Parathyroid adenoma (tissue), 2 donors: ENCODE measurements at regions not wholly inside any gene's neighbourhood (a gene's known extent, or its start where the extent isn't known, plus 50 kb on each side); places are given as distances from the start of the nearest gene placed in this dataset.

ENCODE experiments used
- H2AFZ ChIP-seq: fragments of 300-600 bp; sonication (generic); one replicate; pipeline ENCODE4 v1.7.0; 2017; ENCODE audit warnings: antibody characterized with exemption, mild to moderate bottlenecking
- H3K27ac ChIP-seq: fragments of 300-600 bp; sonication (generic); one replicate; pipeline ENCODE4 v1.7.0; 2017
- H3K27me3 ChIP-seq: fragments of 300-600 bp; sonication (generic); one replicate; pipeline ENCODE4 v1.7.0; 2017; ENCODE audit warnings: low read length; ENCODE audit not compliant: control insufficient read depth, insufficient read depth
- H3K36me3 ChIP-seq: fragments of 300-600 bp; sonication (generic); one replicate; pipeline ENCODE4 v1.7.0; 2017; ENCODE audit warnings: low read length; ENCODE audit not compliant: control insufficient read depth, insufficient read depth
- H3K4me1 ChIP-seq: fragments of 300-600 bp; sonication (generic); one replicate; pipeline ENCODE4 v1.7.0; 2017; ENCODE audit warnings: control low read depth
- H3K4me2 ChIP-seq: fragments of 300-600 bp; sonication (generic); one replicate; pipeline ENCODE4 v1.7.0; 2017; ENCODE audit warnings: low read length
- H3K4me3 ChIP-seq: fragments of 300-600 bp; sonication (generic); one replicate; pipeline ENCODE4 v1.7.0; 2017; ENCODE audit warnings: low read depth, low read length
- H3K79me2 ChIP-seq: fragments of 300-600 bp; sonication (generic); one replicate; pipeline ENCODE4 v1.7.0; 2017; ENCODE audit warnings: control low read depth
- H3K9ac ChIP-seq: fragments of 300-600 bp; sonication (generic); one replicate; pipeline ENCODE4 v1.7.0; 2017; ENCODE audit warnings: mild to moderate bottlenecking
- H3K9me3 ChIP-seq: fragments of 300-600 bp; sonication (generic); one replicate; pipeline ENCODE4 v1.7.0; 2017; ENCODE audit warnings: low read length; ENCODE audit not compliant: control insufficient read depth
- CTCF ChIP-seq: fragments of 300-600 bp; sonication (generic); IDR thresholded peaks from one replicate; pipeline ENCODE4 v1.7.0; 2017; ENCODE audit warnings: antibody characterized with exemption, mild to moderate bottlenecking
- donor health status: primary hyperparathyroidism.

- H3K27me3 ChIP-seq = no peaks in the 10 kb centered on the region
- no peaks in the 10 kb centered on the region for H3K79me2 ChIP-seq
- no peak for TF ChIP-seq CTCF
- no peaks in the 10 kb centered on the region for H3K4me1 ChIP-seq
- no peak overlapping the region for H3K4me2 ChIP-seq
- no peaks in the 10 kb centered on the region for H3K9me3 ChIP-seq
- no peaks in the 10 kb centered on the region for H3K36me3 ChIP-seq
- no peak overlapping the region for H3K4me3 ChIP-seq
- H3K9ac ChIP-seq = no peak overlapping the region
- H3K27ac ChIP-seq = no peak overlapping the region
- no peak overlapping the region for H2AFZ ChIP-seq
Measured at GRCh38 chr18:56532176-56532840, 106.1 kb downstream of the TXNL1 start.

GRCh38 chr18:56522816-56523215, 115.6 kb downstream of the TXNL1 start:
- no peaks in the 10 kb centered on the region for H3K4me1 ChIP-seq
- H3K9me3 ChIP-seq = no peaks in the 10 kb centered on the region
- TF ChIP-seq CTCF = no peak
- H2AFZ ChIP-seq = no peak overlapping the region
- no peaks in the 10 kb centered on the region for H3K27me3 ChIP-seq
- H3K4me2 ChIP-seq = no peak overlapping the region
- H3K9ac ChIP-seq = no peak overlapping the region
- H3K79me2 ChIP-seq = no peaks in the 10 kb centered on the region
- no peak overlapping the region for H3K27ac ChIP-seq
- no peaks in the 10 kb centered on the region for H3K36me3 ChIP-seq
- no peak overlapping the region for H3K4me3 ChIP-seq

GRCh38 chr18:56521263-56521662, 117.1 kb downstream of the TXNL1 start:
- Histone ChIP-seq H3K4me2 (no peak overlapping the region), H3K9me3 (no peaks in the 10 kb centered on the region), H3K9ac (no peak overlapping the region), H3K4me1 (no peaks in the 10 kb centered on the region), H2AFZ (no peak overlapping the region), H3K27me3 (no peaks in the 10 kb centered on the region), H3K36me3 (no peaks in the 10 kb centered on the region), H3K27ac (no peak overlapping the region), H3K4me3 (no peak overlapping the region), H3K79me2 (no peaks in the 10 kb centered on the region)
- no peak for TF ChIP-seq CTCF

GRCh38 chr18:56517761-56518160, 120.6 kb downstream of the TXNL1 start:
- no peak overlapping the region for H3K4me2 ChIP-seq
- TF ChIP-seq CTCF = no peak
- no peaks in the 10 kb centered on the region for H3K9me3 ChIP-seq
- no peaks in the 10 kb centered on the region for H3K4me1 ChIP-seq
- no peak overlapping the region for H3K4me3 ChIP-seq
- no peaks in the 10 kb centered on the region for H3K27me3 ChIP-seq
- H3K9ac ChIP-seq = no peak overlapping the region
- no peaks in the 10 kb centered on the region for H3K79me2 ChIP-seq
- no peak overlapping the region for H3K27ac ChIP-seq
- H3K36me3 ChIP-seq = no peaks in the 10 kb centered on the region
- H2AFZ ChIP-seq = no peak overlapping the region

GRCh38 chr18:56517196-56517595, 121.2 kb downstream of the TXNL1 start:
- H3K9me3 ChIP-seq = no peaks in the 10 kb centered on the region
- H2AFZ ChIP-seq = no peak overlapping the region
- no peak for TF ChIP-seq CTCF
- no peak overlapping the region for H3K4me3 ChIP-seq
- H3K9ac ChIP-seq = no peak overlapping the region
- H3K4me1 ChIP-seq = no peaks in the 10 kb centered on the region
- no peaks in the 10 kb centered on the region for H3K36me3 ChIP-seq
- H3K27ac ChIP-seq = no peak overlapping the region
- H3K79me2 ChIP-seq = no peaks in the 10 kb centered on the region
- no peaks in the 10 kb centered on the region for H3K27me3 ChIP-seq
- H3K4me2 ChIP-seq = no peak overlapping the region
